ENCODE measurements at regions not wholly inside any gene's neighbourhood (a gene's known extent, or its start where the extent isn't known, plus 50 kb on each side); places are given as distances from the start of the nearest gene placed in this dataset.

- TF ChIP-seq, protein P1, sequence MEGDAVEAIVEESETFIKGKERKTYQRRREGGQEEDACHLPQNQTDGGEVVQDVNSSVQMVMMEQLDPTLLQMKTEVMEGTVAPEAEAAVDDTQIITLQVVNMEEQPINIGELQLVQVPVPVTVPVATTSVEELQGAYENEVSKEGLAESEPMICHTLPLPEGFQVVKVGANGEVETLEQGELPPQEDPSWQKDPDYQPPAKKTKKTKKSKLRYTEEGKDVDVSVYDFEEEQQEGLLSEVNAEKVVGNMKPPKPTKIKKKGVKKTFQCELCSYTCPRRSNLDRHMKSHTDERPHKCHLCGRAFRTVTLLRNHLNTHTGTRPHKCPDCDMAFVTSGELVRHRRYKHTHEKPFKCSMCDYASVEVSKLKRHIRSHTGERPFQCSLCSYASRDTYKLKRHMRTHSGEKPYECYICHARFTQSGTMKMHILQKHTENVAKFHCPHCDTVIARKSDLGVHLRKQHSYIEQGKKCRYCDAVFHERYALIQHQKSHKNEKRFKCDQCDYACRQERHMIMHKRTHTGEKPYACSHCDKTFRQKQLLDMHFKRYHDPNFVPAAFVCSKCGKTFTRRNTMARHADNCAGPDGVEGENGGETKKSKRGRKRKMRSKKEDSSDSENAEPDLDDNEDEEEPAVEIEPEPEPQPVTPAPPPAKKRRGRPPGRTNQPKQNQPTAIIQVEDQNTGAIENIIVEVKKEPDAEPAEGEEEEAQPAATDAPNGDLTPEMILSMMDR (IDR thresholded peaks at IDR 0.05) = no peak
- Histone ChIP-seq H3K4me3 (no peak overlapping the region), H3K36me3 (no peaks in the 10 kb centered on the region), H3K9me3 (no peaks in the 10 kb centered on the region), H3K27me3 (no peaks in the 10 kb centered on the region), H3K4me1 (peaks cover 0 to 9% of the 10 kb centered on the region in 2 donors), H3K27ac (no peak overlapping the region)
- no peak for DNase-seq (ENCODE audit: low spot score)
Measured at GRCh38 chr3:5058471-5058951, 63.6 kb upstream of the ARL8B start.

DNA sequence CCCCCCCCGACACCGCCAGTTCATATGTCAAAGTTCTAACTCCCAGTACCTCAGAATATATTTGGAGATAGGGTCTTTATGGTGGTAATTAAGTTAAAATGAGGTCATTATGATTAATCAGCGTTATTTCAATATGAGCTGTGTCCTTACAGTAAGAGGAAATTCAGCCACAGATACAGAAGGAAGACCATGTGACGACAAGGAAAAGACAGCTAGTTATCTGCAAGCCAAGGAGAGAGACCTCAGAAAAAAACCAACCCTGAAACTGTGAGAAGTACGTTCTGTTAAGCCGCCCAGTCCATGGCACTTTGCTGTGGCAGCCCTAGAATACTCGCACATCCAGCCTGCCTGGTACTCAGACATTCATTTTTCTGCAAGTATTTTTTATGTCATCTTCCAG lies 62.3 kb upstream of the ARL8B start:
- TF ChIP-seq, protein P1 (IDR thresholded peaks at IDR 0.05) = no peak
- Histone ChIP-seq H3K27ac (no peak overlapping the region), H3K36me3 (no peaks in the 10 kb centered on the region), H3K4me3 (no peak overlapping the region), H3K4me1 (peaks cover 0 to 9% of the 10 kb centered on the region in 2 donors), H3K27me3 (no peaks in the 10 kb centered on the region), H3K9me3 (no peaks in the 10 kb centered on the region)
- no peak for DNase-seq (ENCODE audit: low spot score)

GRCh38 chr3:5061218-5061569 lies 60.9 kb upstream of the ARL8B start:
- no peaks in the 10 kb centered on the region for H3K36me3 ChIP-seq
- H3K27me3 ChIP-seq = no peaks in the 10 kb centered on the region
- H3K27ac ChIP-seq = no peak overlapping the region
- H3K4me1 ChIP-seq = peaks cover 0 to 9% of the 10 kb centered on the region in 2 donors
- no peak for DNase-seq (ENCODE audit: low spot score)
- TF ChIP-seq, protein P1 (IDR thresholded peaks at IDR 0.05) = no peak
- H3K9me3 ChIP-seq = no peaks in the 10 kb centered on the region
- H3K4me3 ChIP-seq = no peak overlapping the region

- Histone ChIP-seq H3K27ac (no peak overlapping the region), H3K4me3 (no peak overlapping the region), H3K9me3 (no peaks in the 10 kb centered on the region), H3K4me1 (no peaks in the 10 kb centered on the region), H3K27me3 (no peaks in the 10 kb centered on the region), H3K36me3 (no peaks in the 10 kb centered on the region)
- no peak for DNase-seq (ENCODE audit: low spot score)
- TF ChIP-seq, protein P1 (IDR thresholded peaks at IDR 0.05) = no peak
Measured at GRCh38 chr3:5063724-5064123, 58.4 kb upstream of the ARL8B start.

GRCh38 chr3:5068531-5069050 lies 53.5 kb upstream of the ARL8B start:
- Histone ChIP-seq H3K36me3 (no peaks in the 10 kb centered on the region), H3K9me3 (no peaks in the 10 kb centered on the region), H3K27ac (no peak overlapping the region), H3K4me1 (no peaks in the 10 kb centered on the region), H3K4me3 (no peak overlapping the region), H3K27me3 (no peaks in the 10 kb centered on the region)
- TF ChIP-seq, protein P1 (IDR thresholded peaks at IDR 0.05) = no peak
- no peak for DNase-seq (ENCODE audit: low spot score)

GRCh38 chr3:5069627-5070026 lies 52.5 kb upstream of the ARL8B start:
- Histone ChIP-seq H3K9me3 (no peaks in the 10 kb centered on the region), H3K27ac (no peak overlapping the region), H3K36me3 (no peaks in the 10 kb centered on the region), H3K27me3 (no peaks in the 10 kb centered on the region), H3K4me3 (no peak overlapping the region), H3K4me1 (no peaks in the 10 kb centered on the region)
- TF ChIP-seq, protein P1 (IDR thresholded peaks at IDR 0.05) = no peak
- no peak for DNase-seq (ENCODE audit: low spot score)

All from right atrium auricular region (tissue), 2 donors.